Effector CD4-positive, alpha-beta T cell (primary cell): ENCODE measurements at regions not wholly inside any gene's neighbourhood (a gene's known extent, or its start where the extent isn't known, plus 50 kb on each side); places are given as distances from the start of the nearest gene placed in this dataset.

Experiments
- DNase-seq: peaks from one replicate; pipeline ENCODE4 v3.0.0-alpha.2; 2020

- DNase-seq = no peak
These were observed 470.8 kb upstream of the TNP1 start for GRCh38 chr2:217330647-217331046.

- DNase-seq = no peak
These were observed 469.2 kb upstream of the TNP1 start for GRCh38 chr2:217329023-217329431.

- no peak for DNase-seq
These were observed 468.7 kb upstream of the TNP1 start for GRCh38 chr2:217328622-217328978.

- DNase-seq = no peak
These were observed 468.2 kb upstream of the TNP1 start for GRCh38 chr2:217327953-217328621.

- no peak for DNase-seq
These were observed 466.6 kb upstream of the TNP1 start for GRCh38 chr2:217326238-217327022.

GRCh38 chr2:217325816-217326215 is 466.0 kb upstream of the TNP1 start:
- DNase-seq = no peak

GRCh38 chr2:217325251-217325650 is 465.4 kb upstream of the TNP1 start:
- DNase-seq = no peak

GRCh38 chr2:217316743-217317142 is 456.9 kb upstream of the TNP1 start:
- no peak for DNase-seq

GRCh38 chr2:217314021-217314460 is 454.2 kb upstream of the TNP1 start:
- DNase-seq = no peak

- no peak for DNase-seq
These were observed 453.5 kb upstream of the TNP1 start for GRCh38 chr2:217313386-217313785.

GRCh38 chr2:217309056-217309455 is 449.2 kb upstream of the TNP1 start:
- DNase-seq = no peak

- no peak for DNase-seq
These were observed 447.2 kb upstream of the TNP1 start for GRCh38 chr2:217307023-217307422.

- DNase-seq = no peak
These were observed 446.0 kb upstream of the TNP1 start for GRCh38 chr2:217305882-217306281.

GRCh38 chr2:217304582-217304981 is 444.7 kb upstream of the TNP1 start:
- no peak for DNase-seq

GRCh38 chr2:217302856-217303255 is 443.0 kb upstream of the TNP1 start:
- DNase-seq = no peak

GRCh38 chr2:217301142-217301925 is 441.5 kb upstream of the TNP1 start:
- DNase-seq = no peak

- DNase-seq = no peak
These were observed 439.7 kb upstream of the TNP1 start for GRCh38 chr2:217299590-217299989.

GRCh38 chr2:217297096-217297495 is 437.2 kb upstream of the TNP1 start:
- no peak for DNase-seq

- DNase-seq = no peak
These were observed 435.0 kb upstream of the TNP1 start for GRCh38 chr2:217294818-217295217.

- DNase-seq = no peak
These were observed 434.3 kb upstream of the TNP1 start for GRCh38 chr2:217294211-217294610.

GRCh38 chr2:217293607-217294006 is 433.7 kb upstream of the TNP1 start:
- DNase-seq = no peak

- no peak for DNase-seq
These were observed 433.2 kb upstream of the TNP1 start for GRCh38 chr2:217293046-217293445.

- no peak for DNase-seq
These were observed 431.4 kb upstream of the TNP1 start for GRCh38 chr2:217291259-217291658.

GRCh38 chr2:217290467-217290866 is 430.6 kb upstream of the TNP1 start:
- DNase-seq = no peak
